Esophagus squamous epithelium (tissue), 4 donors: ENCODE measurements at regions not wholly inside any gene's neighbourhood (a gene's known extent, or its start where the extent isn't known, plus 50 kb on each side); places are given as distances from the start of the nearest gene placed in this dataset.
"Not testable (repeated sequence)": the region's sequence is repeated elsewhere in the genome, so short reads cannot be mapped to it uniquely, and the experiment has no call there.

Experiments
- CTCF ChIP-seq, 6 experiments: fragments of 450-650 bp in 4 of 6; fragments of 200-600 bp in 2 of 6; sonication (generic) in 2 of 6; IDR thresholded peaks; one replicate each; pipeline ENCODE4 v1.5.1; 2016 to 2019; ENCODE audit warnings: antibody characterized with exemption in 6 of 6, mild to moderate bottlenecking in 4 of 6, moderate library complexity in 4 of 6
- POLR2A ChIP-seq, 4 donors: fragments of 450-650 bp; IDR thresholded peaks; one replicate each; pipeline ENCODE4 v1.6.1; 2017; ENCODE audit warnings: antibody characterized with exemption in 4 of 4, mild to moderate bottlenecking in 4 of 4, moderate library complexity in 3 of 4

GRCh38 chr1:149244621-149245020, 141.3 kb upstream of the NBPF9 start:
- TF ChIP-seq POLR2A, CTCF (IDR thresholded peaks at IDR 0.05): not testable (repeated sequence)
